Right cardiac atrium (tissue), 5 donors: ENCODE measurements at regions not wholly inside any gene's neighbourhood (a gene's known extent, or its start where the extent isn't known, plus 50 kb on each side); places are given as distances from the start of the nearest gene placed in this dataset.

Experiments
- ATAC-seq, 2 donors: fragments of 200-7000 bp; cut with Tn5 transposase; one replicate each; pipeline versions ENCODE4 v1.8.0 to v1.9.1; 2020; ENCODE audit warnings: moderate library complexity in 2 of 2, mild to moderate bottlenecking in 1 of 2
- DNase-seq, 3 donors: peaks; one replicate each; pipeline ENCODE4 v3.0.0-alpha.2; 2020
- H3K27ac ChIP-seq: one replicate; pipeline ENCODE4 v1.5.1; 2013; ENCODE audit warnings: mild to moderate bottlenecking, low read length, control low read depth, moderate library complexity
- H3K27me3 ChIP-seq: one replicate; pipeline ENCODE4 v1.6.1; 2013; ENCODE audit not compliant: control insufficient read depth, insufficient read depth
- H3K4me1 ChIP-seq: one replicate; pipeline ENCODE4 v1.6.1; 2013; ENCODE audit warnings: low read length; ENCODE audit not compliant: control insufficient read depth, insufficient read depth
- H3K4me3 ChIP-seq: one replicate; pipeline ENCODE4 v1.5.1; 2013; ENCODE audit warnings: low read length, control low read depth
- H3K9me3 ChIP-seq: one replicate; pipeline ENCODE4 v1.6.1; 2013; ENCODE audit warnings: low read length; ENCODE audit not compliant: control insufficient read depth
- WGBS: extraction: QIAGEN DNeasy Blood & Tissue Kit; methylation state at CpG from one replicate; pipeline ENCODE4 v1.1.7; 2013; 5-methylcytosine and 5-hydroxymethylcytosine counted together
- intact Hi-C, 4 donors: fragments of 100-400 bp; cut with DNase I; formaldehyde crosslinking; loops; one replicate each; pipeline versions ENCODE4 v1.11.0 to v1.14.0; 2022 to 2023
- donor health status: healthy with polysubstance abuse.
- donor health status: DM: no; HTN: yes; CAD: no.
- donor health status: DM: no; HTN: no; CAD: no.
- donor health status: DM: no; HTN: yes; CAD: no; lungs with severe emphysema.
- donor health status: DM: yes; HTN: yes; CAD: no.

DNA sequence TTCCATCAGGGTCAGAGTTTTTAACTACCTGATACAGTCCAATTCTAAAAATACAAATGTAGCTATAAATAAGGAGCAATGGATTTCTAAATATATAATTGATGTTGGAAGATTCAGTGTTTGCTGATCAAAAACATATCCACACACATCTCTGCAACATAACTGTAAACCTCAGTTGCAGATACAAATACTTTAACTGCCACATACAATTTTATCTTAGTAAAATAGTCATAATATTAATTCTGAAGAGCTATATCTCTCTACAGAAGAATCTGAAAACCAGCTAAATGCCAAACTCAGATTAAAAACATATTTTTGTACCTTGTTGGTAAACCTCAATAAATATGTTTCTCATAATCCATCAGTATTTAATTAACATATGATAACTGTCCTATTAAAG, 674.3 kb upstream of the INTU start:
- no peak overlapping the region for H3K27ac ChIP-seq
- intact Hi-C loops, result no loop called here
- DNase-seq (no peak), ATAC-seq (no peak)
- H3K4me1 ChIP-seq, result no peaks in the 10 kb centered on the region
- H3K4me3 ChIP-seq, result no peak overlapping the region
- no peaks in the 10 kb centered on the region for H3K9me3 ChIP-seq
- H3K27me3 ChIP-seq, result no peaks in the 10 kb centered on the region

DNA sequence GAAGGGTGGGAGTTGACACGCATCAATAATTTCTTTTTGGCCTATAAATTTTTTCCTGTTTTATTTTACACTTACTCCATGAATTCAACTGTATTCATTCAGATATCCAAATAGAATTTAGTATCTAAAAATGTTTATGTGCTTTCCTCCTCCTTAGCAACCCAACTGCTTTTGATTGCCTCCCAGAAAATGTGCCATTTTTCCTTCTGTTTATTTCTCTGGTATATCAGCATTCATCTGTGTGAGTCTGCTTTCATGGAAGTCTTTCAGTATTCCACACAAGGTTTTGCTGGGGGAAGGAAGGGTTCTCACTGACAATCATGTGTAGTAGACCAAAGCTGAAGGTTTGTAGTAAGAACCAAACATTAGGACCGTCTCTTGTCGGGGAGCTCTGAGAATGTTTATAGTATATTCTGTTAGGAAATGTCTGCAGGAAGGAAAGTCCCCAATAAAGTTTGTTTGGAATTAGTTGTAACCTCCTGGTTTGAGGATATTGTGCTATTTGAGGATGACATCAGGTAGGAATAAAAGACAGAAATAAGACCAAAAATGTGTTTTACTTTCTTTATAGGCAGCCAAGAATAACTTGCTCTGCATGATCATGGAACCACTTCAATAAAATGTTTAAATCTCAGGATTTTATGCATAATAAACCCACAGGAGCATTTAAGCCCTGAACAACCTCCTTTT, 673.6 kb upstream of the INTU start:
- ATAC-seq, result no peak
- DNase-seq, result no peak
- Histone ChIP-seq H3K4me3 (no peak overlapping the region), H3K4me1 (no peaks in the 10 kb centered on the region), H3K27me3 (no peaks in the 10 kb centered on the region), H3K9me3 (no peaks in the 10 kb centered on the region), H3K27ac (no peak overlapping the region)
- intact Hi-C loops, result no loop called here
- 74% methylated on average over 3 of the region's 3 CpGs for WGBS

DNA sequence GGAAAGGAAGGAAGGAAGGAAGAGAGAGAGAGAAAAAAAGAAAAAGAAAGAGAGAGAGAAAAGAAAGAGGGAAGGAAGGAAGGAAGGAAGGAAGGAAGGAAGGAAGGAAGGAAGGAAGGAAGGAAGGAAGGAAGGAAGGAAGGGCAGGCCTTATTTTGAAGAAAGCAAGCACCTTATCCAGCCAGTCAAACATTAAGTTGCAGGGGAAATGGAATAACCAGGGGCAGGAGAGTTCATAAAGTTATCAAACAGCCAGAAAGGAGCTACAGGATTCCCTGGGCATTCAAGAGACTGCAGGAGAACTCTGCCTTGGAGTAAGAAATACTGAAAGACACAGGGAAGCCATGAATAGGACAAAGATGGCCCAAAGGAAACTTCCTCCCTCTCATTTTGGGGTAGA, 672.0 kb upstream of the INTU start:
- Histone ChIP-seq H3K4me3 (no peak overlapping the region), H3K4me1 (no peaks in the 10 kb centered on the region), H3K9me3 (no peaks in the 10 kb centered on the region), H3K27ac (no peak overlapping the region), H3K27me3 (no peaks in the 10 kb centered on the region)
- no peak for ATAC-seq
- DNase-seq, result no peak
- intact Hi-C loops, result no loop called here

DNA sequence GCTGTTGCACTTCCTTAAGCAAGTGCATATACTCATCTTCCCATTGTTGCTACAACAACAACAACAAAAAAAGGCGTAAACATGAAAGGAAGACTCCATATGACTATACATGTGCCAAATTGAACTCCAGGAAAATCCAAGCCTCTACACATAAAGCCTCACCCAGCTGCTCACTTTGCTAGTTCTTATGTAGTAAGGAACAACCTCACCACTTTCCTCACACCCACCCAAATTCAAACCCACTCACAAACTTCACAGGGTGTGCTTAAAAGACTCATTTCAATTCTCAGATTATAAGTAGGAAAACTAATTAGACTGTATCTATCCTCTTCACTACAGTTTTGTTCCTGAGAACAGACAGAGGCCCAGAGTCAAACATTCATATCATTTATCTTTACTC, 671.1 kb upstream of the INTU start:
- 96% methylated on average over 1 of the region's 1 CpG for WGBS
- Histone ChIP-seq H3K4me1 (no peaks in the 10 kb centered on the region), H3K4me3 (no peak overlapping the region), H3K27ac (no peak overlapping the region), H3K9me3 (no peaks in the 10 kb centered on the region), H3K27me3 (no peaks in the 10 kb centered on the region)
- DNase-seq, result no peak
- ATAC-seq, result no peak
- intact Hi-C loops, result no loop called here

DNA sequence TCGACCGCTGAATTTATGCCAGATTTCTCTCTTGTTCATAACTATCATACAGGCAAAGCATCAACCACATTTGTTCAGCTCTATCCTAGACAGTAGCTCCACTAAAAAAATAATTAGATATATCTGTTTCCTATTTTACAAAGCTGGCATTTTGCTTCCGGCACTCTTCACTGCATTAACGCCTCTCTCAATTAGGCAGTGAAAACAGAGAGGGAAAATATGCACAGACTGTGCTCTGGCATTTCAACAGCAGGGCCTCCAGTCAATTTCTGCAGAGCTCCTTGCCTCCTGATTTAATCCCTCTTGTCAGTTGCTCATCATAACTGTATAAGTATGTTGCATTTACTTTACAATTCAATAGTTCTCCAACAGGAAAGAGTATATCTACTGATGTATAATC, 666.9 kb upstream of the INTU start:
- Histone ChIP-seq H3K9me3 (no peaks in the 10 kb centered on the region), H3K27me3 (no peaks in the 10 kb centered on the region), H3K27ac (no peak overlapping the region), H3K4me1 (peaks cover 2% of the 10 kb centered on the region), H3K4me3 (no peak overlapping the region)
- 68% methylated on average over 4 of the region's 4 CpGs for WGBS
- no peak for DNase-seq
- intact Hi-C loops, result no loop called here
- no peak for ATAC-seq

DNA sequence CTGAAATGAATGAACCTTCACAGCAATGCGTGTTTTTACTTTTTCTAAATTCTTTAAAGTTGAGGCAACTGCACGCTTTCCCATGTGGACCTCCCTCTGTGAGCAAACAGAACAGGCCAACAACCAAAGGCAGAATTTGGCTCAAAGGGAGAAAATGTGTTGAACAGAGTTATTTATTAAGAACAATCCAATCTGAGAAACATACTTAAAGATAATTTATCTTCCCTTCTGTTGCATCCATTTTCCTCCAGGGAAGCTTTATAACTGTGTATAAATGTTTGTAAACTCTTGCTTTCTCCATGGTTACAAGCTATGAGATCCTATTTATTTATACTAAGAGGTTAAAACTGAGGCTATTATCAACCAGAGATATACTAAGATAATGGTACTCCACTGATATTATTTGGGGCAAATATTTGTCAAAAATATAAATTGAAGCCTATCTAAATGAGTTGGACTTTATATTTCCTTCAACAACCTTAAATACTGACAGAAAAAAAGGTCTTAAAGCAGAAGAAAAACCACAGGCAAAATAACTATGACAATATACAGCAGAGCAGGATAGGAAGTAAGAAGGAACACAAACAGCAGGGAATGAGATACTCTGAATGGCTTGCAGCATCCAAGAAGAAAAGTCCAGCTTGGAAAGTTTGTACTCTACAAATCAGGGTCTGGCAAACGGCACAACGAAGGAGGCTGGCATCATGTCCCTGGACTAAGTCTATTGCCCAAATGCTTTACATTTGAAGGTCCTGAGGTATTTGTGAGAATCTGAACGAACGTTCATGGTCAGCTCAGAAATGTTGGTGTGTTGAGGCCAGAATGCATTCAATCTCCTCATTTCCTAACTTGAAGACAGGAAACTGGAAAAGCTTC, 663.2 kb upstream of the INTU start:
- intact Hi-C loops, result no loop called here
- DNase-seq (peak in 1 of 3 donors; percentile 28), ATAC-seq (peak in 1 of 2 donors; percentile 50)
- Histone ChIP-seq H3K4me1 (peaks cover 2% of the 10 kb centered on the region), H3K4me3 (no peak overlapping the region), H3K27ac (peak overlapping the region; percentile 10), H3K9me3 (no peaks in the 10 kb centered on the region), H3K27me3 (no peaks in the 10 kb centered on the region)
- 57% methylated on average over 6 of the region's 6 CpGs for WGBS

DNA sequence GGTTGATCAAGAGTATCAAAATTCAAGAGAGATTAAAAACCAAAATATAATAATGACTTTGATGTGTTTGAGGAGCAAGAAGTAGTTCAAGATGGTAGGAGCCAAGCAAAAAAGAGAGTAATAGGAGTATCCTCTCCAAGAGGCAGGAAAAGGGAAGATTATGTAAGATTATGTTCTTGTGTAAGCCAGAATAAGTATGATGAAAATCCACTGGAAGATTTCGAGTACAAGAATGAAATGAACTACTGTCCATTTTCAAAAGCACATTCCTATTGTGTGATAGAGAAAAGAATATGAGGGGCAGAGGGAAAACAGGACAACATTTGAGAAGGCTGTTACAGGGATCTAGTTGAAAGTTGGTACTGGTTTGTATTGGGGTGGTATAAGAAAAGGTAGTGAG, 659.6 kb upstream of the INTU start:
- Histone ChIP-seq H3K4me1 (peaks cover 2% of the 10 kb centered on the region), H3K27me3 (no peaks in the 10 kb centered on the region), H3K27ac (no peak overlapping the region), H3K4me3 (no peak overlapping the region), H3K9me3 (no peaks in the 10 kb centered on the region)
- intact Hi-C loops, result no loop called here
- WGBS, result 69% methylated on average over 1 of the region's 1 CpG
- DNase-seq (no peak), ATAC-seq (no peak)

DNA sequence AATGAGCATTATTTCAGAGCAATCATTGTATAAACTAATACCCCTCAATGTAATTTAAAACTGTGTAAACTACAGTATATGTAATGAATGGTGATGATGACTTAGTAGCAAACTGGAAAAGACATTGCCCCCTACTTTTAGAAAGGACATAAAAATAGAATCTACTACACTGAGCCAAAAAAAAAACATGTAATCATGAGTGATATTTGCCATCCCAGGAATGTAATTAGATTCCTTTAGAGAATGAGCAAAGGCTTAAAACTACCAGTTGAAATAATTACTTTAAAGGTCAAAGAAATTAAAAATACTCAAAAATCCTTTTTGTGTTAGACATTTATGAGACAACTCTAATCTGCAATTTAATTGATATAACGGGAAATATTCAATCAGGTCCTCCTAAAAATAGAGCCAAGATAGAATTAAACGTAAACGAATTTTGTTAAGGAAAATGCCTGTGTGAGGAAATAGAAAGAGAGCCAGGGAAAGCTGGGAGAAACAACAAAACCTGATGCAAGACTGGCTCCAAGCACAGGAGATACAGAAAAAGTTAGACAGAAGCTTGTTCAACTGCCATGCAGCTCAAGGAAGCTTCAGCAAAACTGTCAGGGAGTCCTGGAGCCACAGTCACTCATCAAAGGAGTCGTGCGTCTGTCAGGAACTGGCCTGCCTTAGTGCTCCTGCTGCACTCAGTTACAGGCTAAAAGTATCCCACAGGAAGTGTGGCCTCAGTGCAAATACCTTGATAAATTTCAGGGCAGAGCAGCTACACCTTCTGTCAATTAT, 655.7 kb upstream of the INTU start:
- DNase-seq, result no peak
- ATAC-seq, result peak in 1 of 2 donors; percentile 67
- H3K27me3 ChIP-seq, result no peaks in the 10 kb centered on the region
- no peaks in the 10 kb centered on the region for H3K4me1 ChIP-seq
- H3K4me3 ChIP-seq, result no peak overlapping the region
- H3K9me3 ChIP-seq, result no peaks in the 10 kb centered on the region
- intact Hi-C loops, result no loop called here
- 14% methylated on average over 5 of the region's 5 CpGs for WGBS
- no peak overlapping the region for H3K27ac ChIP-seq

DNA sequence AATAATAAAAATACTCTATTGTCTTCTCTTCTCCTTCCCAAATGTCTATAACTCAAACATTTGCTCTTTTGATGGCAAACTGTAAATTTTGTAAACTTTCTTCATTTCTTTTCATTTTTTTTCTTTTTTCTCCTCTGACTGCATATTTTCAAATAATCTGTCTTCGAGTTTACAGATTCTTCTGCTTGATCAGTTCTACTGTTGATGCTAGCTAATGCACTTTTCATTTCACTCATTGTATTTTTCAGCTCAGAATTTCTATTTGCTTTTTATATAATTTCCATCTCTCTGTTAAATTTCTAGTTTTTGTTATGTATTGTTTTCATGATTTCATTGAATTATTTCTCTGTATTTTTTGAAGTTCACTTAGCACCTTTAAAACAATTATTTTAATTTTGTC, 646.8 kb upstream of the INTU start:
- ATAC-seq (no peak), DNase-seq (no peak)
- Histone ChIP-seq H3K27ac (no peak overlapping the region), H3K4me3 (no peak overlapping the region), H3K27me3 (no peaks in the 10 kb centered on the region), H3K4me1 (no peaks in the 10 kb centered on the region), H3K9me3 (no peaks in the 10 kb centered on the region)
- WGBS, result 73% methylated on average over 1 of the region's 1 CpG
- intact Hi-C loops, result no loop called here

DNA sequence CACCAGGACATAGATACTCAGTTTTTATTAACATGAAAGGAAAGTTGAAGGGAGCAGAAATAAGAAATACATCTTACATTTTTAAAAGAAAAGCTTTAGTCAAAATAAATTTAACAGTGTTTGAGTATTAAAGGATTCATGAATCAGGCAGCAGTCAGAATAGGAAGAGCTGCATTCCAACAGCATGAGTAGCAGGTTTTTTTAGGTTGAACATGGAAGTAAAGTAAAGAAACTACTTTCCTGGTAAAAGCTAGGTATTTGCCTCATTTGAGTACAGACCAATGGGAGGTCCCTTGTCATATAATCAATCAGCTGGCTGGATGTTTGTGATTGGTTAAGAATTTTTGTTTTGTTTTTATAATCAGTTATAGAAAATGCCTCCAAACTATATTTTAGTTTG, 645.9 kb upstream of the INTU start:
- intact Hi-C loops, result no loop called here
- Histone ChIP-seq H3K27ac (no peak overlapping the region), H3K4me3 (no peak overlapping the region), H3K27me3 (no peaks in the 10 kb centered on the region), H3K4me1 (no peaks in the 10 kb centered on the region), H3K9me3 (no peaks in the 10 kb centered on the region)
- ATAC-seq (no peak), DNase-seq (no peak)

DNA sequence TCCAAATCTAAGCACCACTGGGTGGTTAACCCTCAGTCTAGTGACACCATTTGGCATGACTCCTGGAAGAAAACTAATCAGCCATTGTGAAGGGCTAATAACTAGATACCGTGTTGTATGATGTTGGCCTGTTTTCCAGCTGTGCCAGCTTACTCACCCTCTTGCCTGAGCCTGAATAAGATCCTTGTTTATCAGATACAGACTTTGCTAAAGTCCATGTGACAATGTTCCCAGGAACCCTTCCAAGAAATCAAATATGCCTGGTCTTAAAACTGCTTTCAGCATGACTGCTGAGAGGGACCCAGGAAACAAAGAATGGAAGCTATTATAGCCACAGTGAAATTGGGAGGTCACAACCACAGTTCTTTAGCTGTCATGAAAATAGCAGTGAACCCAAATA, 640.8 kb upstream of the INTU start:
- DNase-seq (no peak), ATAC-seq (no peak)
- Histone ChIP-seq H3K27ac (no peak overlapping the region), H3K9me3 (no peaks in the 10 kb centered on the region), H3K27me3 (no peaks in the 10 kb centered on the region), H3K4me3 (no peak overlapping the region), H3K4me1 (no peaks in the 10 kb centered on the region)
- intact Hi-C loops, result no loop called here
- WGBS, result 67% methylated on average over 1 of the region's 1 CpG
